LNCaP clone FGC (cell line): ENCODE measurements at regions not wholly inside any gene's neighbourhood (a gene's known extent, or its start where the extent isn't known, plus 50 kb on each side); places are given as distances from the start of the nearest gene placed in this dataset.

ENCODE experiments used
- DNase-seq: peaks from one replicate; pipeline ENCODE4 v3.0.0-alpha.2; 2011; ENCODE audit warnings: low read depth
- H3K4me3 ChIP-seq: 2 replicates; pipeline ENCODE4 v1.5.1; 2011; ENCODE audit warnings: mild to moderate bottlenecking, low read depth, low read length, control low read depth
- CTCF ChIP-seq: IDR thresholded peaks from 2 replicates; pipeline ENCODE4 v1.5.1; 2012; ENCODE audit warnings: mild to moderate bottlenecking; ENCODE audit not compliant: control insufficient read depth, insufficient read depth; ENCODE audit errors: extremely low read depth

- no peak for DNase-seq
- TF ChIP-seq CTCF, result no peak
- no peak overlapping the region for H3K4me3 ChIP-seq
Observed at GRCh38 chr7:45343746-45344145, 186.2 kb downstream of the RAMP3 start.

GRCh38 chr7:45347804-45348203 lies 190.2 kb downstream of the RAMP3 start:
- no peak overlapping the region for H3K4me3 ChIP-seq
- DNase-seq, result no peak
- TF ChIP-seq CTCF, result no peak

- no peak overlapping the region for H3K4me3 ChIP-seq
- DNase-seq, result no peak
- no peak for TF ChIP-seq CTCF
Observed at GRCh38 chr7:45349090-45349489, 191.5 kb downstream of the RAMP3 start.

- TF ChIP-seq CTCF, result no peak
Observed at GRCh38 chr7:45350896-45351295, 193.3 kb downstream of the RAMP3 start.

GRCh38 chr7:45358287-45358686 lies 200.7 kb downstream of the RAMP3 start:
- no peak for DNase-seq
- no peak overlapping the region for H3K4me3 ChIP-seq
- TF ChIP-seq CTCF, result no peak

More at GRCh38 chr7:45350896-45351295, 193.3 kb downstream of the RAMP3 start:
- no peak overlapping the region for H3K4me3 ChIP-seq
- DNase-seq, result no peak

GRCh38 chr7:45359250-45359649 lies 201.7 kb downstream of the RAMP3 start:
- DNase-seq, result no peak
- TF ChIP-seq CTCF, result no peak
- H3K4me3 ChIP-seq, result no peak overlapping the region

- no peak overlapping the region for H3K4me3 ChIP-seq
- DNase-seq, result no peak
- no peak for TF ChIP-seq CTCF
Observed at GRCh38 chr7:45359776-45360175, 202.2 kb downstream of the RAMP3 start.
